Activated CD4-positive, alpha-beta T cell treated with anti-CD3 and anti-CD28 coated beads for 48 hours (primary cell): ENCODE measurements at regions not wholly inside any gene's neighbourhood (a gene's known extent, or its start where the extent isn't known, plus 50 kb on each side); places are given as distances from the start of the nearest gene placed in this dataset.
A peak's percentile ranks its signal among the peaks of the same experiment; 100 is the strongest.

Experiments used
- DNase-seq: peaks from one replicate; pipeline ENCODE4 v3.0.0-alpha.2; 2020

GRCh38 chr3:111359261-111360030 is 182.6 kb upstream of the CD96 start:
- no peak for DNase-seq

GRCh38 chr3:111362381-111363009 is 179.5 kb upstream of the CD96 start:
- no peak for DNase-seq

GRCh38 chr3:111366515-111366914 is 175.5 kb upstream of the CD96 start:
- no peak for DNase-seq

GRCh38 chr3:111368056-111368455 is 173.9 kb upstream of the CD96 start:
- no peak for DNase-seq

- DNase-seq = no peak
Observed at GRCh38 chr3:111369958-111370357, 172.0 kb upstream of the CD96 start.

GRCh38 chr3:111373239-111373638 is 168.8 kb upstream of the CD96 start:
- no peak for DNase-seq

GRCh38 chr3:111373861-111374260 is 168.1 kb upstream of the CD96 start:
- DNase-seq = no peak

GRCh38 chr3:111385971-111386495 is 156.0 kb upstream of the CD96 start:
- no peak for DNase-seq

- DNase-seq = peak; percentile 18
Observed at GRCh38 chr3:111392894-111393398, 149.1 kb upstream of the CD96 start.

GRCh38 chr3:111412656-111413055 is 129.3 kb upstream of the CD96 start:
- peak; percentile 2 for DNase-seq

GRCh38 chr3:111414531-111414930 is 127.5 kb upstream of the CD96 start:
- no peak for DNase-seq

GRCh38 chr3:111415018-111415417 is 127.0 kb upstream of the CD96 start:
- no peak for DNase-seq

GRCh38 chr3:111418391-111418790 is 123.6 kb upstream of the CD96 start:
- DNase-seq = no peak

GRCh38 chr3:111428301-111428700 is 113.7 kb upstream of the CD96 start:
- no peak for DNase-seq

- no peak for DNase-seq
Observed at GRCh38 chr3:111434941-111435622, 106.9 kb upstream of the CD96 start.

- no peak for DNase-seq
Observed at GRCh38 chr3:111438283-111438682, 103.7 kb upstream of the CD96 start.

- no peak for DNase-seq
Observed at GRCh38 chr3:111454551-111454950, 87.4 kb upstream of the CD96 start.

GRCh38 chr3:111465081-111465670 is 76.8 kb upstream of the CD96 start:
- no peak for DNase-seq

GRCh38 chr3:111470032-111470431 is 72.0 kb upstream of the CD96 start:
- DNase-seq = no peak

GRCh38 chr3:111471831-111472230 is 70.2 kb upstream of the CD96 start:
- DNase-seq = no peak

GRCh38 chr3:111472556-111472955 is 69.4 kb upstream of the CD96 start:
- DNase-seq = no peak

- peak; percentile 19 for DNase-seq
Observed at GRCh38 chr3:111473550-111473949, 68.4 kb upstream of the CD96 start.

- no peak for DNase-seq
Observed at GRCh38 chr3:111476701-111477100, 65.3 kb upstream of the CD96 start.
